OCI-LY1 (cell line): ENCODE measurements at regions not wholly inside any gene's neighbourhood (a gene's known extent, or its start where the extent isn't known, plus 50 kb on each side); places are given as distances from the start of the nearest gene placed in this dataset.

ENCODE experiments used
- H2AFZ ChIP-seq: fragments of 200-600 bp; sonication (generic), shearing (Covaris generic); 2 replicates; pipeline ENCODE4 v1.6.0; 2014; ENCODE audit warnings: antibody characterized with exemption, mild to moderate bottlenecking, low read length
- H3F3A ChIP-seq: fragments of 200-600 bp; sonication (generic), shearing (Covaris generic); 2 replicates; pipeline ENCODE4 v1.6.0; 2014; ENCODE audit warnings: mild to moderate bottlenecking, antibody characterized with exemption, low read length, moderate library complexity; ENCODE audit not compliant: insufficient read depth
- H3K27ac ChIP-seq: fragments of 200-600 bp; sonication (generic); 2 replicates; pipeline ENCODE4 v1.5.1; 2014; ENCODE audit warnings: low read length, mixed run types, mild to moderate bottlenecking, low read depth; ENCODE audit not compliant: poor library complexity, severe bottlenecking
- H3K27me3 ChIP-seq: fragments of 200-600 bp; sonication (generic); 2 replicates; pipeline ENCODE4 v1.6.0; 2014; ENCODE audit warnings: antibody characterized with exemption, mild to moderate bottlenecking, low read length, moderate library complexity; ENCODE audit not compliant: insufficient read depth
- H3K36me3 ChIP-seq: fragments of 200-600 bp; sonication (generic); 2 replicates; pipeline ENCODE4 v1.6.1; 2014; ENCODE audit warnings: mild to moderate bottlenecking, antibody characterized with exemption, low read length, moderate library complexity, mixed read lengths; ENCODE audit not compliant: insufficient read depth
- H3K4me1 ChIP-seq: fragments of 200-600 bp; sonication (generic); 2 replicates; pipeline ENCODE4 v1.5.1; 2014; ENCODE audit warnings: mild to moderate bottlenecking, low read length, moderate library complexity; ENCODE audit not compliant: insufficient read depth, severe bottlenecking
- H3K4me2 ChIP-seq: fragments of 200-600 bp; sonication (generic), shearing (Covaris generic); 2 replicates; pipeline ENCODE4 v1.6.1; 2014; ENCODE audit warnings: low read length
- H3K4me3 ChIP-seq: fragments of 200-600 bp; sonication (generic); 2 replicates; pipeline ENCODE4 v1.5.1; 2014; ENCODE audit warnings: low read length, low read depth, mild to moderate bottlenecking, mixed read lengths; ENCODE audit not compliant: poor library complexity, severe bottlenecking
- H3K79me2 ChIP-seq: fragments of 200-600 bp; shearing (Covaris generic); 2 replicates; pipeline ENCODE4 v1.6.1; 2016; ENCODE audit warnings: mixed run types, low read length, mixed read lengths; ENCODE audit not compliant: insufficient read depth
- H3K9ac ChIP-seq: fragments of 200-600 bp; sonication (generic), shearing (Covaris generic); 2 replicates; pipeline ENCODE4 v1.6.1; 2014; ENCODE audit warnings: mild to moderate bottlenecking, low read length, mixed read lengths
- H3K9me2 ChIP-seq: fragments of 200-600 bp; sonication (generic), shearing (Covaris generic); 2 replicates; pipeline ENCODE4 v1.6.1; 2014; ENCODE audit warnings: low read depth, mild to moderate bottlenecking, low read length, mixed read lengths
- H3K9me3 ChIP-seq: fragments of 200-600 bp; shearing (Covaris generic); 2 replicates; pipeline ENCODE4 v1.6.1; 2014; ENCODE audit warnings: low read length, mixed read lengths
- H4K20me1 ChIP-seq: fragments of 200-600 bp; sonication (generic), shearing (Covaris generic); 2 replicates; pipeline ENCODE4 v1.6.0; 2016; ENCODE audit warnings: mild to moderate bottlenecking, low read length; ENCODE audit not compliant: insufficient read depth
- EZH2 ChIP-seq: fragments of 200-600 bp; sonication (generic), shearing (Covaris generic); IDR thresholded peaks from 2 replicates; pipeline ENCODE4 v1.8.0; 2017; ENCODE audit warnings: borderline replicate concordance, mixed run types, mild to moderate bottlenecking, antibody characterized with exemption, low read length, moderate library complexity, mixed read lengths
- TF ChIP-seq, protein P1 (sequence below): fragments of 200-600 bp; sonication (generic), shearing (Covaris generic); IDR thresholded peaks from 2 replicates; pipeline ENCODE4 v1.5.1; 2017; ENCODE audit warnings: mild to moderate bottlenecking, antibody characterized with exemption, low read length, moderate library complexity, mixed read lengths

DNA sequence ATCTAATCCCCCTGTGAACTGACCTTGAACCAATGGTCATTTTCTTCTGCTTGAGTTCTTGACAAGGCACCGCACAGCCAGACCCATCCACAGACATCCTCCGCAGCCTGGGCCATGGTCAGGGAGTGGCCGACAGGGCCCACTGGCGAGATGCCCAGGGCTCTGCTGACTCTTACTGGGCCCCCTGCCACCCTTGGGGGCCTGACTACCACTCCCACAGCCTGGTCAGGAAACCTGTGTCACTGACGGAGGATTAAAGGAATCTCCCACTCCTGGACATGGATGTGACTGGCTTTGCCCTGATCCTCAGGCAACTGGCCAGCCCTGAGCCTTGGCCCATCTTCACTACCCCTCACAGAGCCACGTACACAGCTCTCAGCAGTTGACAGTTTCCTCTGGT, 50.4 kb upstream of the ENO4 start:
- Histone ChIP-seq H4K20me1 (no peaks in the 10 kb centered on the region), H3K9ac (no peak overlapping the region), H3K4me3 (no peak overlapping the region), H2AFZ (no peak overlapping the region), H3K79me2 (no peaks in the 10 kb centered on the region), H3F3A (no peaks in the 10 kb centered on the region), H3K9me3 (no peaks in the 10 kb centered on the region), H3K4me1 (peaks cover 6% of the 10 kb centered on the region), H3K27ac (no peak overlapping the region), H3K9me2 (no peaks in the 10 kb centered on the region), H3K4me2 (no peak overlapping the region), H3K27me3 (no peaks in the 10 kb centered on the region), H3K36me3 (no peaks in the 10 kb centered on the region)
- TF ChIP-seq, protein P1, sequence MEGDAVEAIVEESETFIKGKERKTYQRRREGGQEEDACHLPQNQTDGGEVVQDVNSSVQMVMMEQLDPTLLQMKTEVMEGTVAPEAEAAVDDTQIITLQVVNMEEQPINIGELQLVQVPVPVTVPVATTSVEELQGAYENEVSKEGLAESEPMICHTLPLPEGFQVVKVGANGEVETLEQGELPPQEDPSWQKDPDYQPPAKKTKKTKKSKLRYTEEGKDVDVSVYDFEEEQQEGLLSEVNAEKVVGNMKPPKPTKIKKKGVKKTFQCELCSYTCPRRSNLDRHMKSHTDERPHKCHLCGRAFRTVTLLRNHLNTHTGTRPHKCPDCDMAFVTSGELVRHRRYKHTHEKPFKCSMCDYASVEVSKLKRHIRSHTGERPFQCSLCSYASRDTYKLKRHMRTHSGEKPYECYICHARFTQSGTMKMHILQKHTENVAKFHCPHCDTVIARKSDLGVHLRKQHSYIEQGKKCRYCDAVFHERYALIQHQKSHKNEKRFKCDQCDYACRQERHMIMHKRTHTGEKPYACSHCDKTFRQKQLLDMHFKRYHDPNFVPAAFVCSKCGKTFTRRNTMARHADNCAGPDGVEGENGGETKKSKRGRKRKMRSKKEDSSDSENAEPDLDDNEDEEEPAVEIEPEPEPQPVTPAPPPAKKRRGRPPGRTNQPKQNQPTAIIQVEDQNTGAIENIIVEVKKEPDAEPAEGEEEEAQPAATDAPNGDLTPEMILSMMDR, result no peak
- TF ChIP-seq EZH2, result no peak
